ENCODE measurements at regions not wholly inside any gene's neighbourhood (a gene's known extent, or its start where the extent isn't known, plus 50 kb on each side); places are given as distances from the start of the nearest gene placed in this dataset.

GRCh38 chr18:22613058-22613690 lies 195.5 kb upstream of the CTAGE1 start:
- DNase-seq (ENCODE audit: low read depth in 4 of 4, low spot score in 3 of 4), result no peak

GRCh38 chr18:22613788-22614187 lies 196.1 kb upstream of the CTAGE1 start:
- no peak for DNase-seq (ENCODE audit: low read depth in 4 of 4, low spot score in 3 of 4)

DNA sequence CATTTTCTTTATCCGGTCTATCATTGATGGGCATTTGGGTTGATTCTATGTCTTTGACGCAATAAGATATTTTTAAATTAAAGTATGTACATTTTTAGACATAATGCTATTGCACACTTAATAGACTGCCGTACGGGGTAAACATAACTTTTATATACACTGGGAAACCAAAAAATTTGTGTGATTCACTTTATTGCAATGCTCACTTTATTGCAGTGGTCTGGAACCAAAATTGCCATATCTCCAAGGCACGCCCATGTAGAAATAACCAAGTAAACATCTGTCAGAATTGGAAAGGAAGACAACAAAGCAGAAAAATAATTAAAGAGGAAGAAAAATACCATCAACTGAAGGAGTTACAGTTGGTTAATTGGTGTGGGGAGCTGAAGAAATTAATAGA lies 205.8 kb upstream of the CTAGE1 start:
- DNase-seq (ENCODE audit: low read depth in 4 of 4, low spot score in 3 of 4), result no peak

- DNase-seq (ENCODE audit: low read depth in 4 of 4, low spot score in 3 of 4), result no peak
Measured at GRCh38 chr18:22624176-22624575, 206.5 kb upstream of the CTAGE1 start.

DNA sequence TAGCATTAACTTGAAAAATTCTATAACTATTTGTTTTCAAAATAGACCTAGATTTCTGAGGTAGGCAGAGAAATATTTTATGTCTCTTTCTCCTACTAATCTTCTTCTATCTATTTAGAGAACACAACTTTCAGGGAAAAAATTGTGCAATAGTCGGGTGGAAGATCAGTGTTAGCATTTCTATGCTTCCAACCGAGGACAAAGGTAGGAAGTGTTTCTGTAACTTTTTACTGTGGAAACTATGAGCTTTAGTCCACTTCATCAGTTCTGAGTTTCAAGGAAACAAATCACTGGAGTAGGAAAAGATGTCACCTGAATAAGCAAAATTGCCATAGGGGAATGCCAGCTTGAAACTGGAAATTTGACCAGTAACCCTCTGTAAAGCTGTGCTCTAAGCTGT lies 207.7 kb upstream of the CTAGE1 start:
- no peak for DNase-seq (ENCODE audit: low read depth in 4 of 4, low spot score in 3 of 4)

- no peak for DNase-seq (ENCODE audit: low read depth in 4 of 4, low spot score in 3 of 4)
Measured at GRCh38 chr18:22626771-22627170, 209.1 kb upstream of the CTAGE1 start.

GRCh38 chr18:22627506-22627905 lies 209.8 kb upstream of the CTAGE1 start:
- no peak for DNase-seq (ENCODE audit: low read depth in 4 of 4, low spot score in 3 of 4)

- DNase-seq (ENCODE audit: low read depth in 4 of 4, low spot score in 3 of 4), result no peak
Measured at GRCh38 chr18:22628795-22629510, 211.2 kb upstream of the CTAGE1 start.

GRCh38 chr18:22630980-22631379 lies 213.3 kb upstream of the CTAGE1 start:
- no peak for DNase-seq (ENCODE audit: low read depth in 4 of 4, low spot score in 3 of 4)

DNA sequence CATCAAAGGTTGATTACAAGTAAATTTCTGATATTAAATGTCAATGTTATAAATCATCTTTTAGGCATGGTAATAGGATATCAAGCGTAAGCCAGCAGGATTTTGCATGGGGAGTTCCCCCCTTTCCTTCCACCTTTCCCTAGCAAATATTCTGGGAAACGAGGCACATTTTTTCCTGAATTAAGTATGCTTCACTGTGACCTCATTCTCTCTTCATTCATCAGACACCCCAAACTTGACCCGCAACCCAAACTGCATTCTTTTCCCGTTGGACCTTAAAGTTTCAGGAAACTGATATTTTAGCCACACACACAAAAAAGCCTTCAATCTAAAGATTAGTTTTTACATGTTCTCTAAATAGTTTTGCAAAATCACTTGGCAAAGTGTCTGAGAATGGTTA lies 214.5 kb upstream of the CTAGE1 start:
- no peak for DNase-seq (ENCODE audit: low read depth in 4 of 4, low spot score in 3 of 4)

DNA sequence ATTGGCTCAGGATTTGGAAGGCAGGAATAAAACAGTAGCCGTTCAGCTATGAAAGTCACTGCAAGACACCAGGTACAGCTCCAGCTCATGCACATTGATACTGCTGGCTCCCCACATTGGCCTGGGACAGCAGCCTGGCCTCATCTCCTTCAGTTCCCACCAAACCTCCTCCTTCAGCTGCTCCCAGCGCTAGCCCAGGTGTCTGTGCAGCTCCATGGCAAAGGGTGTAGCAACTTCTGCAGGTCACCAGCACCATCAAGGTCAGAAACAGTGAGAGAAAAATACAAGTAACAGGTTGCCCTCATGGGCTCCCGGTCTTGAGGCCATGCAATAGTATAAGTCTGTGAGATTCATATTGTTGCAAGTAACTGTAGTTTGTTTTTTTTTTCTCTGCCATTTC lies 216.7 kb upstream of the CTAGE1 start:
- DNase-seq (ENCODE audit: low read depth in 4 of 4, low spot score in 3 of 4), result no peak

- no peak for DNase-seq (ENCODE audit: low read depth in 4 of 4, low spot score in 3 of 4)
Measured at GRCh38 chr18:22637787-22638186, 220.1 kb upstream of the CTAGE1 start.

DNA sequence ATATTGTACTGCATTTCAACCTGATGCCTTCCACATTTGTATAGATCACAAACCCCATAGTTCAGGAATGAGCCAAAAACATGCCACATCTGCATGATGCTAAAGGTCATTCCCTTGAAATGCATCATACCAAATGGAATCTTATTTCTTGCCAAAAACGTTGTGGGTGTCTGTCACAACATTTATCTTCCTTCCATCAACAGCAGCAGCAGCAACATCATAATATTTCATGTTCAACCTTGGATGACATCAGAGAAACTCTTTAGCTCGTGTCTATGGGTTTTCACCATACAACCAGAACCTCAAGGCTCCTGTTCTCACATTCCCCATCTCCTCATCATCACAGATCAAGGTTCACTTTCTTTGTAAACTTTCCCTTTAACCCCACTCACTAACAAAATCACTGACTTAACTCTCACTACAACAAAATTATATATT lies 221.3 kb upstream of the CTAGE1 start:
- DNase-seq (ENCODE audit: low read depth in 4 of 4, low spot score in 3 of 4), result no peak

DNA sequence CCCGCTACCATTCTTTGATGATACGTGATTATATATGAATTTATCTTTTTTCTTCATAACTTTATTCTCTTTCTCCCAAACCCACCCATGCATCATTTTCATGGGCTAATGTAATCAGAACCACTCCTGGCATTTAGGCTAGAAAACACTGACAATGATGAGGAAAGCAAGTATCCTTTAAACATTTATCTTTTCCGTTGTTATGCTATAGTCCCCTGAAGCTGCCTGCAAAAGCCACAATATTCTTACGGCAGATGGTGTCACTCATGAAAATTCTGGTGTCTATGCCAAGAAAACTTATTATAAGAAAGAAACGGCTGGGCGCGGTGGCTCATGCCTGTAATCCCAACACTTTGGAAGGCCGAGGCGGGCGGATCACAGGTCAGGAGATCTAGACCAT lies 221.8 kb upstream of the CTAGE1 start:
- no peak for DNase-seq (ENCODE audit: low read depth in 4 of 4, low spot score in 3 of 4)

DNA sequence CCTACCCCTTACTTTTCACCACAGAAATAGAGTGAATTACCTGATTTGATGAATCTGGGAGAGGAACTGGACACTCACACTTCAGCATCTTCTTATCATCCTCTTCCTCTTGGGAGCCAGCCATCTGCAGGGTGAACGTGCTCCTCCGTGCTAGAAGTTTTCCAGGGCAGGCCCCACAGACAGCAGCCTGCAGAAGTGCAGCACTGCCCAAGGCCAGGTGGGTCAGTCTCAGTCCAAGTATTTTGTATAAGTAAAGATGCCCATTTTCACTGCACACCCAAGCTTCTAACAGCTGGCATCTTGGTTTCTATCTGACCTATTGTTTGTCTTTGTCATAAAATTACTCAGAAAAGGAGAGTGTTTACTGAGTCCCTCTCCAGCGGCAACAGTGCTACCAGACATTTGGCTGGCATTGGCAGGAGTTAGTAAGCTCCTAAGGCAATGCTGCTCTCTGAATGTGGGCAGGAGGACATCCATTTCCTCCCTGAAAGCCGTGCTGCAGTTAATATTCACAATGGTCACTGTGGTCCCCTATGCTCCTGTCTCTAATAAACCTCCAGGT lies 222.6 kb upstream of the CTAGE1 start:
- DNase-seq (ENCODE audit: low read depth in 4 of 4, low spot score in 3 of 4), result no peak

DNA sequence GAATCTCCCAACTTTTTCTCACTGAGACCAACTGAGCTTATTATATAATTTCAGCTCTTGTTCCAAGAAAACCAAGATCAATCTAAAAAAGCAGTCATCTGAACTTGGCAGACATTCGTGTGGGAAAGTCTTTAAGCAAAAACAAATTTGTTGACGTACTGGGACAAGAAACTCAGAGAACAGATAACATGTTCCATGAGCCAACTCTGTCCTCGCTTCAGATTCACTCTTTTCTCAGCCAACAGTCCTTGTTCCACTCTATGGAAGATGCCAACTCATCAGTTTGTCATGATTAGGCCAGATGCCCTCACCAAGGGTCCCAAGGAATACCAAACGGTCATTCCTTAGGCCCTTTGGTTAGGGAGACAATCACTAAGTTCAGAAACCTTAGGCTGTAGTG lies 224.2 kb upstream of the CTAGE1 start:
- DNase-seq (ENCODE audit: low read depth in 4 of 4, low spot score in 3 of 4), result no peak

DNA sequence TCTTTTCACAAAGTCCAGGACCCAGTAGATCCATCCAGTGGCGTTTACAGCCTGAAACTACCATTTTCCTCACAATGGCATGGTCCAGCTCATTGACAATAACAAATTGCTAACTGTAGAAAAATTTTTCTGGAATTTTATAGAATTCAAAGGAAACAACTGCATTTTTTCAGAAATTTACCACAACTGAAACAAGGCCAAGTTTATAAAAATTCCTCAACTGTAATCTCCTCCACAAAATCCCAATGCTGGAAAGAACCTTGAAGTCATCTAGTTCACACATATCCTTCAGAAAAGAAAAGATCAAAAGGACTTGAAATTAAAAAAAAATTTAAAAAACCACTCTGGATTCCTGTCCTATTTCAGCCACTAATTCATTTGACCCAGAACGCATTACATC lies 226.0 kb upstream of the CTAGE1 start:
- DNase-seq (ENCODE audit: low read depth in 4 of 4, low spot score in 3 of 4), result no peak

- DNase-seq (ENCODE audit: low read depth in 4 of 4, low spot score in 3 of 4), result no peak
Measured at GRCh38 chr18:22650247-22650646, 232.5 kb upstream of the CTAGE1 start.

DNA sequence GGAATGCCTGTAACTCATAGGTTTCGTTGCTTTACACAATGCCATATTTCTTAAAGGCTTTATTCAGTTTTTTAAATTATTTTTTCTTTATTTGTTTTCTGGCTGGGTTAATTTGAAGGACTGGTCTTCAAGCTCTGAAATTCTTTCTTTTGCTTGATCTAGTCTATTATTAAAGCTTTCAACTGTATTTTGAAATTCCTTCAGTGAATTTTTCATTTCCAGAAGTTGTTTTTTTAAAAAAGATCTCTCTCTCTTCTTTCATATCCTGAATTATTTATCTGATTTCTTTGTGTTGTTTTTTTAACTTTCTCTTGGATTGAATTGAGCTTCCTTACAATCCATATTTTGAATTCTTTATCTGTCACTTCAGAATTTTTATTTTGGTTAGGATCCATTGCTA lies 239.9 kb upstream of the CTAGE1 start:
- no peak for DNase-seq (ENCODE audit: low read depth in 4 of 4, low spot score in 3 of 4)

GRCh38 chr18:22658318-22658717 lies 240.6 kb upstream of the CTAGE1 start:
- DNase-seq (ENCODE audit: low read depth in 4 of 4, low spot score in 3 of 4), result no peak

DNA sequence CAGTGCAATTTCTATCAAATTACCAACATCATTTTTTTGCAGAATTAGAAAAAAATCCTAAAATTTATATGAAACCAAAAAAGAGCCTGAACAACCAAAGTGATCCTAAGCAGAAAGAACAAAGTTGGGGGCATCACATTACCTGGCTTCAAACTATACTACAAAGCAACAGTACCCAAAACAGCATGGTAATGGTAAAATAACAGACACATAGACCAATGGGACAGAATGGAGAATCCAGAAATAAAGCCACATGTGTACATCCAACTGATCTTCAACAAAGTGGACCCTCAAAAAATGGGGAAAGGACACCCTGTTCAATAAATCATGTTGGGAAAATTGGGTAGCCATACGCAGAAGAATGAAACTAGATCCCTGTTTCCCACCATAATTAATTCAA lies 245.7 kb upstream of the CTAGE1 start:
- no peak for DNase-seq (ENCODE audit: low read depth in 4 of 4, low spot score in 3 of 4)

- DNase-seq (ENCODE audit: low read depth in 4 of 4, low spot score in 3 of 4), result no peak
Measured at GRCh38 chr18:22666411-22666940, 248.8 kb upstream of the CTAGE1 start.
